Gastrocnemius medialis (tissue), 4 donors: ENCODE measurements at regions not wholly inside any gene's neighbourhood (a gene's known extent, or its start where the extent isn't known, plus 50 kb on each side); places are given as distances from the start of the nearest gene placed in this dataset.

Experiments used
- ATAC-seq, 2 donors: fragments of 150-250 bp; one replicate each; pipeline ENCODE4 v1.9.1; 2016
- DNase-seq, 2 donors: peaks; one replicate each; pipeline ENCODE4 v3.0.0-alpha.2; 2019
- H3K27ac ChIP-seq, 4 donors: fragments of 200-600 bp; sonication (generic); 1 replicate in 1 of 4; 2 replicates in 3 of 4; pipeline ENCODE4 v1.5.1; 2016 to 2018; ENCODE audit warnings: mild to moderate bottlenecking in 2 of 4, moderate library complexity in 1 of 4
- H3K27me3 ChIP-seq, 3 donors: fragments of 200-600 bp; sonication (generic) in 2 of 3; 1 replicate in 1 of 3; 2 replicates in 2 of 3; pipeline versions ENCODE4 v1.5.1 to v1.6.0; 2016 to 2019; ENCODE audit warnings: mild to moderate bottlenecking in 1 of 3, moderate library complexity in 1 of 3
- H3K36me3 ChIP-seq, 2 donors: fragments of 200-600 bp; sonication (generic) in 1 of 2; one replicate each; pipeline ENCODE4 v1.5.1; 2017 to 2018
- H3K4me1 ChIP-seq, 2 donors: fragments of 200-600 bp; sonication (generic) in 1 of 2; one replicate each; pipeline ENCODE4 v1.5.1; 2016 to 2017; ENCODE audit warnings: mild to moderate bottlenecking in 2 of 2
- H3K4me3 ChIP-seq, 4 donors: fragments of 200-600 bp; sonication (generic) in 3 of 4; 1 replicate in 1 of 4; 2 replicates in 3 of 4; pipeline ENCODE4 v1.5.1; 2016 to 2019; ENCODE audit warnings: mild to moderate bottlenecking in 2 of 4
- H3K9me3 ChIP-seq, 3 donors: fragments of 200-600 bp; sonication (generic) in 2 of 3; 1 replicate in 1 of 3; 2 replicates in 2 of 3; pipeline ENCODE4 v1.5.1; 2016 to 2019
- POLR2A ChIP-seq, 2 donors: fragments of 450-650 bp; IDR thresholded peaks; one replicate each; pipeline ENCODE4 v1.6.1; 2017; ENCODE audit warnings: antibody characterized with exemption in 2 of 2, mild to moderate bottlenecking in 2 of 2, moderate library complexity in 2 of 2
- in situ Hi-C, 4 donors: fragments of 200-750 bp; cut with MboI; loops; one replicate each; pipeline versions ENCODE4 v1.15.0 to v1.8.0; 2017; ENCODE audit warnings: low sequenced_read_pairs in 4 of 4
- intact Hi-C: fragments of 100-400 bp; cut with DNase I; formaldehyde crosslinking; loops from one replicate; pipeline ENCODE4 v1.15.1; 2023; ENCODE audit warnings: low total_unique reads
- TF ChIP-seq, protein P1 (sequence below), 5 experiments: fragments of 450-650 bp in 3 of 5; fragments of 200-600 bp in 2 of 5; sonication (generic) in 2 of 5; IDR thresholded peaks in 4 of 5; conservative IDR thresholded peaks in 1 of 5; 1 replicate in 4 of 5; 2 replicates in 1 of 5; pipeline ENCODE4 v1.5.1; 2016 to 2019; ENCODE audit warnings: antibody characterized with exemption in 5 of 5, mild to moderate bottlenecking in 3 of 5, moderate library complexity in 3 of 5

DNA sequence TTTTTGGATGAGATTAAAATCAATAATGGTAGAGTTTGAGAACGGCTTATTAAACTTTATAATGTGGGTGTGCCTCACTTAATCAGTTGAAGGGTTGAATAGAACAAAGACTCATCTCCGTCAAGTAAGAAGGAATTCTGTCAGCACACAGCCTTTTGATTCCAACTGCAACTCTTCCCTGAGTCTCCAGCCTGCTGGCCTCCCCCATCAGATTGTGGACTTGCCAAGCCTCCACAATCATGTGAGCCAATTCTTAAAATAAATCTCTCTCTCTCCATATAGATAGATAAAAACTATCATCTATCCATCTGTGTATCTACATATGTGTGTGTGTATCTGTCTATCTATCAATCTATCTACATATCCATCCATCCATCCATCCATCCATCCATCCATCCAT, 127.4 kb upstream of the BTG1 start:
- Histone ChIP-seq H3K9me3 (no peaks in the 10 kb centered on the region), H3K4me1 (peaks cover 0 to 2% of the 10 kb centered on the region in 2 donors), H3K36me3 (no peaks in the 10 kb centered on the region), H3K27me3 (no peaks in the 10 kb centered on the region), H3K27ac (no peak overlapping the region), H3K4me3 (no peak overlapping the region)
- intact Hi-C loops = no loop called here
- DNase-seq (no peak), ATAC-seq (no peak)
- TF ChIP-seq, protein P1, sequence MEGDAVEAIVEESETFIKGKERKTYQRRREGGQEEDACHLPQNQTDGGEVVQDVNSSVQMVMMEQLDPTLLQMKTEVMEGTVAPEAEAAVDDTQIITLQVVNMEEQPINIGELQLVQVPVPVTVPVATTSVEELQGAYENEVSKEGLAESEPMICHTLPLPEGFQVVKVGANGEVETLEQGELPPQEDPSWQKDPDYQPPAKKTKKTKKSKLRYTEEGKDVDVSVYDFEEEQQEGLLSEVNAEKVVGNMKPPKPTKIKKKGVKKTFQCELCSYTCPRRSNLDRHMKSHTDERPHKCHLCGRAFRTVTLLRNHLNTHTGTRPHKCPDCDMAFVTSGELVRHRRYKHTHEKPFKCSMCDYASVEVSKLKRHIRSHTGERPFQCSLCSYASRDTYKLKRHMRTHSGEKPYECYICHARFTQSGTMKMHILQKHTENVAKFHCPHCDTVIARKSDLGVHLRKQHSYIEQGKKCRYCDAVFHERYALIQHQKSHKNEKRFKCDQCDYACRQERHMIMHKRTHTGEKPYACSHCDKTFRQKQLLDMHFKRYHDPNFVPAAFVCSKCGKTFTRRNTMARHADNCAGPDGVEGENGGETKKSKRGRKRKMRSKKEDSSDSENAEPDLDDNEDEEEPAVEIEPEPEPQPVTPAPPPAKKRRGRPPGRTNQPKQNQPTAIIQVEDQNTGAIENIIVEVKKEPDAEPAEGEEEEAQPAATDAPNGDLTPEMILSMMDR (IDR thresholded peaks at IDR 0.05 in 4 of 5, conservative IDR thresholded peaks at IDR 0.05 in 1 of 5) = no peak
- no peak for TF ChIP-seq POLR2A (IDR thresholded peaks at IDR 0.05)
- in situ Hi-C loops = no loop called here

DNA sequence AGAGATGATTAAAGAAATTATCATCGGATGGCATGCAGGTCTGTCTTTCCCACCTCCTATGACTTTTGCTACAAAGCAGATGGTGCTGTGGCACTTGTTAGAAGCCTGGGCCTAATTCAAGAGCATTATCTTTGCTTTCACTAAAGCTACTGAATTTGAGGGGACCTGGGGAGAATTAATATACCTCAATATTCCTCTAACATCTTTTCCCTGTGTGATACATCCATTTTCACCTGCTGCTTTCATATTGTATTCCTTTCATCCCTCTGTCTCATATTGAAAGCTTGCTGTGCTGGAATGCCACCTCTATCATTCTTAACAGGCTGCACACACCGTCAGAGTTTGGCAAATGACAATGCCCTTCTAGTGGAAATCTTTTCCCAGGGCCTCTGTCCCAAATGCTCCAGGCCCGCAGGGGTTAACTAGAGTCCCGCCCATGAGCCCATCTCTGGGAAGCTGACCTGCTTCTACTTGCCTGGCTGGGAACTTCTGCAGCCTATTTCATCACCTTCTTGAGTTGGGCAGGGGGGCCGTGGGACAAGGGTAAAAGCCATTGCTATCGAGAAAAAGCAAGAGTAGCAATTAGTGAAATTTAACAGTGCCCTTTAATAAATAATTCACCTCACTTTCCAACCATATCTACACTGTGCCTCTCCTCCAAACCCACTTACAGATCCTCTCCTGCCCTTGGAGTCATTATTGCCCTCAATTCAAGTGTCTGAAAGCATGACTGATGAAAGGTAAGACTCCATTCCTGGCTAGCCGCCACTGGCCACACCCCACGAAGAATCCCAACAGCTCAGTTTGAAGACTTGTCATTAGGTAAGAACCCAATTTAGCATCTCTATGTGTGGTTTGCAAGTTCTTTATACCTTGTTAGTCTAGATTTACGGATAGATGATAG, 126.7 kb upstream of the BTG1 start:
- intact Hi-C loops (no loop called here), in situ Hi-C loops (no loop called here)
- Histone ChIP-seq H3K36me3 (no peaks in the 10 kb centered on the region), H3K4me1 (no peaks in the 10 kb centered on the region), H3K9me3 (no peaks in the 10 kb centered on the region), H3K27ac (no peak overlapping the region), H3K4me3 (no peak overlapping the region), H3K27me3 (no peaks in the 10 kb centered on the region)
- ATAC-seq (no peak), DNase-seq (no peak)
- TF ChIP-seq, protein P1 (IDR thresholded peaks at IDR 0.05 in 4 of 5, conservative IDR thresholded peaks at IDR 0.05 in 1 of 5) = no peak
- TF ChIP-seq POLR2A (IDR thresholded peaks at IDR 0.05) = no peak

DNA sequence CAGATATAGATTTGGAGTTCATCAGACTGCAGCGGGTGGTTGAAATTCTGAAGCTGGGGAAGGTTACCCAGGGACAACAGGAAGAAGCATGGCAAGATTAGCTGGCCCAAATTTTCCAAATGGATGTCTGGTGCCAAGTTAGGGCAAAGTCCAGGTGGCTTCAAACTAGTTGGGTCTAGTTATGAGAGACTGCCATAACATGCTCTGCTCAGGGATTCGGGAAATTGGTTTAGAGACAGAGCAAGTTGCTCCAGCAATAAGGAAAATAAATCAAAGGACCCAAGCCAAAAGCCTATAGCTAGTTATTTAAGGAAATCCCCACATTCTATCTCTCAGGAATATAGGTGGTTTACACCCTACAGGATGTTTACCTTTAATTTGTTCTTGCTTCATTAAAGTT, 125.7 kb upstream of the BTG1 start:
- intact Hi-C loops = no loop called here
- no peak for DNase-seq
- H3K27me3 ChIP-seq = no peaks in the 10 kb centered on the region
- TF ChIP-seq, protein P1 (IDR thresholded peaks at IDR 0.05 in 4 of 5, conservative IDR thresholded peaks at IDR 0.05 in 1 of 5) = no peak
- no peak for ATAC-seq
- no peaks in the 10 kb centered on the region for H3K4me1 ChIP-seq
- no peaks in the 10 kb centered on the region for H3K36me3 ChIP-seq
- H3K4me3 ChIP-seq = no peak overlapping the region
- no peaks in the 10 kb centered on the region for H3K9me3 ChIP-seq
- no peak overlapping the region for H3K27ac ChIP-seq
- in situ Hi-C loops = no loop called here

DNA sequence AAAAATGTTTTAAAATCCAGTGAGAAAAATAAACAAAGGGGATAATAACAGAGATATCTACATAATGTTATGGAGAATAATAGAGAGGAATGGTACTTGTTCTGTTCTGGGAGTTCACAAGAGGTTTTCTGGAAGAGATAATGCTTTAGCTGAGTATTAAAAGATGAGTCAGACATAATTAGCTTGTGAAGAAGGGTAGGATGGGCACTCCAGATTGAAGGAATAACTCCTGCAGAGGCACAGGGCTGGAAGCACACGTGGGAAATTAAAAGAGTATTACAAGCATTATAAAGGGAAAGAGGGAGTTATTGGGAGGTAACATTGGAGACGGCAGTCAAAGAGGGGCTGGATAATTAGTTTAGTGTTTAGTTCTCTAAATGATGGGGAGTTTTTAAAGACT, 124.9 kb upstream of the BTG1 start:
- H3K4me3 ChIP-seq = no peak overlapping the region
- H3K9me3 ChIP-seq = no peaks in the 10 kb centered on the region
- DNase-seq (no peak), ATAC-seq (no peak)
- TF ChIP-seq POLR2A (IDR thresholded peaks at IDR 0.05) = no peak
- TF ChIP-seq, protein P1 (IDR thresholded peaks at IDR 0.05 in 4 of 5, conservative IDR thresholded peaks at IDR 0.05 in 1 of 5) = no peak
- intact Hi-C loops (no loop called here), in situ Hi-C loops (no loop called here)
- H3K4me1 ChIP-seq = no peaks in the 10 kb centered on the region
- H3K27ac ChIP-seq = no peak overlapping the region
- H3K27me3 ChIP-seq = no peaks in the 10 kb centered on the region
- H3K36me3 ChIP-seq = no peaks in the 10 kb centered on the region
